Tibial nerve (tissue), 4 donors: ENCODE measurements at regions not wholly inside any gene's neighbourhood (a gene's known extent, or its start where the extent isn't known, plus 50 kb on each side); places are given as distances from the start of the nearest gene placed in this dataset.
"Not testable (repeated sequence)": the region's sequence is repeated elsewhere in the genome, so short reads cannot be mapped to it uniquely, and the experiment has no call there.

Experiments used
- DNase-seq, 2 donors: peaks; one replicate each; pipeline ENCODE4 v3.0.0-alpha.2; 2019; ENCODE audit warnings: low spot score in 2 of 2
- H3K27ac ChIP-seq, 4 donors: fragments of 200-600 bp; sonication (generic) in 3 of 4; one replicate each; pipeline ENCODE4 v1.5.1; 2017 to 2019; ENCODE audit warnings: mild to moderate bottlenecking in 1 of 4
- H3K27me3 ChIP-seq, 2 donors: fragments of 200-600 bp; sonication (generic) in 1 of 2; one replicate each; pipeline versions ENCODE4 v1.5.1 to v1.6.0; 2017 to 2019
- H3K36me3 ChIP-seq, 3 donors: fragments of 200-600 bp; sonication (generic); one replicate each; pipeline ENCODE4 v1.5.1; 2018 to 2019
- H3K4me1 ChIP-seq, 4 donors: fragments of 200-600 bp; sonication (generic) in 3 of 4; one replicate each; pipeline ENCODE4 v1.5.1; 2017 to 2019
- H3K4me3 ChIP-seq, 4 donors: fragments of 200-600 bp; sonication (generic) in 3 of 4; one replicate each; pipeline ENCODE4 v1.5.1; 2017 to 2019; ENCODE audit warnings: mild to moderate bottlenecking in 1 of 4, moderate library complexity in 1 of 4
- H3K9me3 ChIP-seq, 4 donors: fragments of 200-600 bp; sonication (generic) in 3 of 4; one replicate each; pipeline ENCODE4 v1.5.1; 2017 to 2019
- CTCF ChIP-seq, 5 experiments: fragments of 200-600 bp in 3 of 5; fragments of 450-650 bp in 2 of 5; sonication (generic) in 3 of 5; IDR thresholded peaks; one replicate each; pipeline ENCODE4 v1.5.1; 2016 to 2019; ENCODE audit warnings: antibody characterized with exemption in 5 of 5, mild to moderate bottlenecking in 3 of 5, moderate library complexity in 2 of 5
- EP300 ChIP-seq, 2 donors: sonication (generic); formaldehyde crosslinking; IDR thresholded peaks; one replicate each; pipeline ENCODE4 v1.6.1; 2017; ENCODE audit warnings: antibody characterized with exemption in 2 of 2, mild to moderate bottlenecking in 1 of 2
- POLR2A ChIP-seq, 2 donors: fragments of 450-650 bp; IDR thresholded peaks; one replicate each; pipeline ENCODE4 v1.6.1; 2017; ENCODE audit warnings: antibody characterized with exemption in 2 of 2, mild to moderate bottlenecking in 2 of 2, moderate library complexity in 2 of 2
- WGBS, 2 donors: methylation state at CpG; one replicate each; pipeline ENCODE4 v1.1.5; 2018; 5-methylcytosine and 5-hydroxymethylcytosine counted together

DNA sequence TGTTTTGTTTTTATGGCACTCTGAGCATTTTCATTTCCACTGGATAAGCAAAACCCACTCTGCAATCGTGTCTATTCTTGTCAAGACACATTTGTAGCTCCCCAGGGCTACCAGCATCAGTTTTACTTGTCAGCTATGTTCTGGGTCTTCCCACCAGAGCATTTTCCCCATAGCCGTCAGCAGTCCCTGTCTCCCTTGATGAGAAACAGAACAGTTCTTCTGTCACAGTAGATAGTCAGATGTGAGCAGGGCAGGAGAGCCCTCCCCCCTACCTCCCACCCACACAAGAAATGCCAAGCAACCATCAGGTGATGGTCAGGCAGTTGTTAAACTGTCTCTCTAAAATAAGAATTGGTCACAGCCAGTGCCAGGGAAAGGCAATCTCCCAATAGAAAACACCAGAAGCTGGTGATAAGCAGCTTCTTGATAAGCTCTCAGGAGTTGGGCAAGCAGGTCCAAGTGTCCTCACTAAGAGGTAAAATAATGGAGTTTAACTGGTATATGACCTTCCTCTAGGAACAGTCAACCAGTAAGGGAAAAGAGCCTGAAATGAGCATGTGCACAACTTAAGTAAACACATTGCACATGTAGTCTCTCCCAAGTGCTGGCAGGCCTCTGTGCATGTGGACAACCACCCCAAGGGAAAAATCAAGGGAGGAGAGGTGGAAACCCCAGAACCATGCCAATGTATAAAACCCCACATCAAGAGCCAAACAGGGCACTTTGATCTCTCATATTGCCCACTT lies 208.2 kb downstream of the S1PR1 start:
- Histone ChIP-seq H3K27me3 (no peaks in the 10 kb centered on the region), H3K9me3 (no peaks in the 10 kb centered on the region), H3K4me3 (no peak overlapping the region), H3K4me1 (no peaks in the 10 kb centered on the region), H3K27ac (no peak overlapping the region), H3K36me3 (no peaks in the 10 kb centered on the region)
- TF ChIP-seq EP300 (IDR thresholded peaks at IDR 0.05), result no peak
- DNase-seq, result no peak
- WGBS, 2 donors, result 46 to 62% methylated on average over 2 of the region's 2 CpGs

DNA sequence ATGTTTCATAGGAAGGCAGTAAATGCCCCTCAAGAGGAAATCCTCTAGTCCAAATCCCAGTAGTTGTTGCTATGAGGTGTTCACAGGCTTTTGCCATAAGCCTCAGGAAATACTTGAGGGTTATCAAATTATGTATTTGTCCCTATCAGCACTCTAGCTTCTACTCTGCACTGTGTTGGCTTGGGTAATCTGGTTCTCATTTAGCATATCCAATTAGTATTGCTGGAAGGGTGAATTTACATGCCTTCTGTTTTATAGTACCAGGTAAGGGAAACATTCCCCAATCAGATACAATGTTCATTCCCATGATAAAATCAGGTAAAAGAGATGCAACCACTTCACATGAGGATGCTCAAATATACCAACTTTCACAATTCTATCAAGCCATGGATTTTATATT lies 211.2 kb downstream of the S1PR1 start:
- no peaks in the 10 kb centered on the region for H3K36me3 ChIP-seq
- no peak for DNase-seq
- no peaks in the 10 kb centered on the region for H3K9me3 ChIP-seq
- no peak for TF ChIP-seq EP300 (IDR thresholded peaks at IDR 0.05)
- no peak for TF ChIP-seq CTCF (IDR thresholded peaks at IDR 0.05)
- no peak for TF ChIP-seq POLR2A (IDR thresholded peaks at IDR 0.05)
- H3K27me3 ChIP-seq, result no peaks in the 10 kb centered on the region
- no peak overlapping the region for H3K4me3 ChIP-seq
- H3K4me1 ChIP-seq, result no peaks in the 10 kb centered on the region
- no peak overlapping the region for H3K27ac ChIP-seq

DNA sequence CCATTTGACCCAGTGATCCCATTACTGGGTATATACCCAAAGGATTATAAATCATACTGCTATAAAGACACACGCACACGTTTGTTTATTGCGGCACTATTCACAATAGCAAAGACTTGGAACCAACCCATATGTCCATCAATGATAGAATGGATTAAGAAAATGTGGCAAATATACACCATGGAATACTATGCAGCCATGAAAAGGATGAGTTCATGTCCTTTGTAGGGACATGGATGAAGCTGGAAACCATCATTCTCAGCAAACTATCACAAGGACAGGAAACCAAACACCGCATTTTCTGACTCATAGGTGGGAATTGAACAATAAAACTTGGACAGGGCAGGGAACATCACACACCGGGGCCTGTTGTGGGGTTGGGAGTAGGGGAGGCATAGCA lies 213.9 kb downstream of the S1PR1 start:
- H3K27ac ChIP-seq, result not testable (repeated sequence)

DNA sequence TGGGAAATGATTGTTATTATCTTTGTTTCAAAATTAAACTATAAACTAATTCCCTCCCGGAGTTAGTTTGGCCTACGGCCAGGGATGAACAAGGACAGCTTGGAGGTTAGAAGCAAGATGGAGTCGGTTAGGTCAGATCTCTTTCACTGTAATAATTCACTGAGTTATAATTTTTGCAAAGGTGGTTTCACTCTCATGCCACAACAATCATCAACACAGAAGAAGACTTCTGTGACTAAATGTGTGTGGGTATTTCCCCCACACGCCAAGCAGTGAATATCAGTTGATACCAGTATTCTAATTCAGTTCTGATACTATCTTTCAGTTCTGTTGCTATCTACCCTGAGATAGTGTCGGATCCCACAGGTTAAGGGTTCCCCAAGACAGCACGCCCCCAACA lies 215.1 kb downstream of the S1PR1 start:
- H3K27me3 ChIP-seq, result no peaks in the 10 kb centered on the region
- 81 to 82% methylated on average over 6 of the region's 6 CpGs for WGBS, 2 donors

More for the DNA sequence above, 213.9 kb downstream of the S1PR1 start:
- not testable (repeated sequence) for H3K9me3 ChIP-seq, H3K27me3 ChIP-seq, H3K4me3 ChIP-seq, DNase-seq, H3K4me1 ChIP-seq, H3K36me3 ChIP-seq
- WGBS, 2 donors, result 94 to 96% methylated on average over 5 of the region's 5 CpGs

GRCh38 chr1:101452825-101453224 lies 216.0 kb downstream of the S1PR1 start:
- Histone ChIP-seq H3K4me3 (no peak overlapping the region), H3K9me3 (no peaks in the 10 kb centered on the region), H3K36me3 (no peaks in the 10 kb centered on the region), H3K27me3 (no peaks in the 10 kb centered on the region), H3K4me1 (no peaks in the 10 kb centered on the region), H3K27ac (no peak overlapping the region)
- 68 to 71% methylated on average over 12 of the region's 12 CpGs for WGBS, 2 donors
- TF ChIP-seq CTCF (IDR thresholded peaks at IDR 0.05) (no peak), EP300 (IDR thresholded peaks at IDR 0.05) (no peak), POLR2A (IDR thresholded peaks at IDR 0.05) (no peak)
- DNase-seq, result no peak

More for the DNA sequence above, 215.1 kb downstream of the S1PR1 start:
- H3K36me3 ChIP-seq, result no peaks in the 10 kb centered on the region
- TF ChIP-seq POLR2A (IDR thresholded peaks at IDR 0.05) (no peak), EP300 (IDR thresholded peaks at IDR 0.05) (no peak), CTCF (IDR thresholded peaks at IDR 0.05) (no peak)
- DNase-seq, result no peak
- H3K27ac ChIP-seq, result no peak overlapping the region
- no peaks in the 10 kb centered on the region for H3K4me1 ChIP-seq
- no peak overlapping the region for H3K4me3 ChIP-seq
- no peaks in the 10 kb centered on the region for H3K9me3 ChIP-seq

DNA sequence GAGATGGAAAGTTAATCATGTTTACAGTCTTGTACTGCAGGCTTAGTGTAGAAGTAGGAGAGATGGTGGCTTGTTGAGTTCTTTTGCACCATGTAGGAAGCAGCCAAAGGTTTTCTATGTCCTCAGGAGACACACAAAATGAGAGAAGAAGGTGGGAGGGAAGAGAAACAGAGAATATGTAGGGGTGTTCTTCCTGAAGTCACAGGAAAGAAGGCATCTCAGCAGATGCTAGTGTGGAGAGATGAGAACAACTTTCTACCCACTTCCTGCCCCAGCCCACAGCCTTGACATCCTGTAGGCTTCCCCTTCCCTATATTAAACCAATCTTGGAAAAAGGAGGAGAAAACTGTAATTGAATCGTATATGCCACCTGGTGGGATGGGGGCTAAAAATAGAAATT lies 217.0 kb downstream of the S1PR1 start:
- Histone ChIP-seq H3K27me3 (no peaks in the 10 kb centered on the region), H3K9me3 (no peaks in the 10 kb centered on the region), H3K4me3 (no peak overlapping the region), H3K27ac (no peak overlapping the region), H3K4me1 (no peaks in the 10 kb centered on the region), H3K36me3 (no peaks in the 10 kb centered on the region)
- no peak for DNase-seq
- TF ChIP-seq EP300 (IDR thresholded peaks at IDR 0.05) (no peak), CTCF (IDR thresholded peaks at IDR 0.05) (no peak), POLR2A (IDR thresholded peaks at IDR 0.05) (no peak)
- 70 to 77% methylated on average over 1 of the region's 1 CpG for WGBS, 2 donors
